OCI-LY1 (cell line): ENCODE measurements at regions not wholly inside any gene's neighbourhood (a gene's known extent, or its start where the extent isn't known, plus 50 kb on each side); places are given as distances from the start of the nearest gene placed in this dataset.

Source experiments
- CTCF ChIP-seq: fragments of 200-600 bp; sonication (generic), shearing (Covaris generic); IDR thresholded peaks from 2 replicates; pipeline ENCODE4 v1.5.1; 2017; ENCODE audit warnings: mild to moderate bottlenecking, antibody characterized with exemption, low read length, moderate library complexity, mixed read lengths
- EZH2 ChIP-seq: fragments of 200-600 bp; sonication (generic), shearing (Covaris generic); IDR thresholded peaks from 2 replicates; pipeline ENCODE4 v1.8.0; 2017; ENCODE audit warnings: borderline replicate concordance, mixed run types, mild to moderate bottlenecking, antibody characterized with exemption, low read length, moderate library complexity, mixed read lengths

- TF ChIP-seq EZH2 (no peak), CTCF (no peak)
Observed at GRCh38 chr4:178003098-178003657, 560.9 kb upstream of the AGA start.
